ENCODE measurements at regions not wholly inside any gene's neighbourhood (a gene's known extent, or its start where the extent isn't known, plus 50 kb on each side); places are given as distances from the start of the nearest gene placed in this dataset.

DNA sequence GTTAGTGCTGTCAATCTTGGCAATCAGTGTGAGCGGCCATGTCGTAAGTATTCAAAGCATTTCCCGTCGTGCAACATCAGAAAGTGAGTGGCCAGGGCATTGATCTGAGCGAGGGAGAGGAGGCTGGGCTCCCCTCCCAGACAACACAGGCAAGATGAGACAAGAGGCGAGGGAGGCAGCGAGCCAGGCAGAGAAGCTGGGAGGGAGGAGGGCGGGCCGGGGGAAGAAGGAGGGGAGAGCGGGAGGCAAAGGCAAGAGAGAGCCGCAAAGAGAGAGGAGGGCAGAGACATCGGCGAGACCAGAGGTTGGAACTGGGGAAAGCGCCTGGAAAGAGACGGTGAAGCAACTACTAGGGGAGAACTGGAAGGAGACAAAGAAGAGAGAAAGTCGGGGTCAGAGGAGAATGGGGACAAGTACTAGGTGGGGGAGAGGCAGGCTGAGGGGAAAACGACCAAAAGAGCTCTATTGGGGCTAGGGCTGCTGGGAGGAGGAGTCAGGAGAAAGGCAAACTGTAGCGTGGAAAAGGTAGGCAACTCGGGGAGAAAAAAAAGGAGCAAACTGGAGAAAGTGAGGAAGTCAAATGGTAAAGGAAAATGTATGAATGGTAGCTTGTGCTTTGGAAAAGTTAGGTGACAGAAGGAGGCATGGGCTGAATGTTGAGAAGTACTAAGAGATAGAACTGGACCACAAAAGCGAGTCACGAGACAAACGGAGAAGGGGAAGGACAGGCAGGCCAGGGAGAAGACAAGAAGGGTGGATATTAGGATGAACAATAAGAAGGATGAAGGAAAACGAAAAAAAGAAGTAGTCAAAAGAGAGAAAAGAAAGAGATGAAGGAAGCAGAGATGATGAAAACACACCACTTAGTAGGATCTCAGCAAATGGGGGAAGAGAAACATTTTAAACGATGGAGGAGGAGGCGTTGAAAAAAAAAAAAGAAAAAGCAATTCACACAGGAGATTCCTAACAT, 130.5 kb upstream of the C11orf58 start:
- H3K27me3 ChIP-seq: peaks cover 99 to 100% (median 100%) of the 10 kb centered on the region in 11 experiments
- H3K4me1 ChIP-seq: peaks cover 24 to 43% (median 34%) of the 10 kb centered on the region in 10 experiments
- no peak overlapping the region for H3K27ac ChIP-seq
- peak overlapping the region in 5 of 10 experiments; percentile 63 to 75 (median 67); a peak in 8 of 20 replicates for H3K4me3 ChIP-seq
- no peak overlapping the region for H3K9ac ChIP-seq
- no peak for TF ChIP-seq Cebpa-rat (IDR thresholded peaks at IDR 0.05)
- H3K36me3 ChIP-seq: no peaks in the 10 kb centered on the region
- H3K4me2 ChIP-seq: peak overlapping the region; percentile 86 to 99 (median 99); a peak in 19 of 22 replicates
- peaks cover 0 to 88% (median 71%) of the 10 kb centered on the region in 11 experiments; a peak in 17 of 22 replicates for H4K20me1 ChIP-seq
- peaks cover 0 to 16% (median 9%) of the 10 kb centered on the region in 11 experiments; a peak in 13 of 22 replicates for H3K9me3 ChIP-seq (replicated peaks in 1 of 11)

DNA sequence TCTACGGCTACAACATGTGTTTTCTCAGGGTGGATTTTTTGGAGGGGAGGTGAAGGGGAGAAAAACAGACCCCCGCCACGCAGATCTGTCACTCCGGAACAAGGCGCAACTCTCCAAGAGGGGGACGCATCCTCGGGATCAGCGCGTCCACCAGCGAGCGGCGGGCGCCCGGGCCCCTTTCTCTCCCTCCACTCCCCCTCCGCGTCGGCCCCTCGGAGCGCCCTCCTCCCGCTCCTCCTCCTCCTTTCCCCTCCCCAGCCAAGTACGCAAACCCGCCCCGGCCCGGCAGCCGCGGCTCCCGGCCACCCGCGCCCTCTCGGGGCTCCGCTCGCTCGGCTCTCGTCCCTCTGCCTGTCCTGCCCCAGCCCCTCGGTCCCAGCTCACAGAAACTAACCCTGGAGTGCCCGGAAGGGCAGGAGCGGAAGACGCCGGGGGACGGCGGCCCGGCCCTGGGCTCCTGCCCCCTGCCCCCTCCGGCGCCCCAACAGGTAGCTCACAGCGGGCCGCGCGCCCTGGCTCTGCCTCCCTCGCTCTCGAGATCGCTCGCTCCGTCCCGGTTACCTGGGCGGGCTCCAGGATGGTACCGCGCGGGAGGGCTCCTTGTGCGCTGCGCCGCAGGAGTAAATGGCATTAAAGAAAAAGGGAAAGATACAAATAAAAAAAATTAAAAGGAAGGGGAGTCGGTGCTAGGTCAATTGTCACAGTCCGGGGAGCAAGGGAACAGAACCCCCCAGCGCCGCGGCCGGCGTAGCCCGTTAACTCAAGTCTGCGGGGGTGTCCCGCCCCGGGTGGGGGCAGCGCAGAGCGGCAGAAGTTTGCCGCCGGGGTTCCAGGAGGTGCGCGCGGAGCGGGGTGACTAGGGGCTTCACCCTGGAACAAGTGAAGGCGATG, 131.4 kb upstream of the C11orf58 start:
- H3K4me1 ChIP-seq: peaks cover 23 to 42% (median 34%) of the 10 kb centered on the region in 10 experiments
- no peak overlapping the region for H3K27ac ChIP-seq
- H3K4me2 ChIP-seq: peak overlapping the region; percentile 86 to 99 (median 99)
- peak overlapping the region; percentile 5 to 75 (median 62); a peak in 18 of 20 replicates for H3K4me3 ChIP-seq
- H3K27me3 ChIP-seq: peaks cover 99 to 100% (median 100%) of the 10 kb centered on the region in 11 experiments
- H3K9ac ChIP-seq: 0 out of 22 replicates have a peak overlapping the region, but pooled peaks of 1 of the 11 experiments have one; percentile 33
- TF ChIP-seq Cebpa-rat (IDR thresholded peaks at IDR 0.05): no peak
- H3K36me3 ChIP-seq: no peaks in the 10 kb centered on the region
- H3K9me3 ChIP-seq (replicated peaks in 1 of 11): peaks cover 0 to 16% (median 9%) of the 10 kb centered on the region in 11 experiments; a peak in 13 of 22 replicates
- H4K20me1 ChIP-seq: peaks cover 0 to 81% (median 65%) of the 10 kb centered on the region in 11 experiments; a peak in 17 of 22 replicates

DNA sequence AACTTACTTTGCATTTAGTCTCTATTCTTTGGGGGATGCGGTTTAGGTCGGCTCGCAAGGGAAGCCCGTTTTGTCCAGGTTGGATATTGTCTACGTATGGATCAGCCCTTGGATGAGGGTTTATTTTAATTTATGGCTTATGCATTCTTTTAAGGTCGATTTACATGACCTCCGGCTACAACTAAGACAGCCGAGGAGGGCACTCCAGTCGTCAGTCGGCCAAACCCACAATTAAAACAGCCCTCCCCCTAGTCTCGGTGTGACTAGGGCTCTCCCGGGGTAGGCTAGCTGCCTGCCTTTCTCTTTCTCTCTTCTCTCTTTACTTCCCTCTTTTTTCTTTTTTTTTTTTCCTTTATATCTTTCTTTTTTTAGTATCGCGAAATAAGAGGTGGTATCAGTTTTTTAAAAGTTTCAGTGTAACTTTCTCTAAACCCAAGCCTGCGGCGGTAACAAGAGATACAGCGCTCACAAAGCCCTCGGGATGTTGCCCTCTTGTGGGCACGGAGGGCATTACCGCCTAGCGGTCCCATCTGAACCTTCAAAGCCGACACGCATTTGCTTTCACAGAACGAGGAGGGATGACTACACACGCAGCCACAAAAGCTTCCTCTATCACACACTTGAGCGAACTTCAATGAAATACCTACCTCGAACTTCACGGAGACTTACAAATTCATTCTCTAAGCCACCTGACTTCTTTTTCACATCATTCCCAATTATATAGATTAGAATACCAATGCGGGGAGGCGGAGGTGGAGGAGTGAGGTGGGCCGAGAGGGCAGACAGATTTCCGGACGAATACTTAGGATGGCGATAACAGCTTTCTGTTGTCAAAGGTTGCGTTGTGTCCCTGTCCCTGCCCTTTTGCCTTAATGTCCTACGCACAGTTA, 132.3 kb upstream of the C11orf58 start:
- H3K9ac ChIP-seq: peak overlapping the region in 10 of 11 experiments; percentile 30 to 69 (median 64); a peak in 12 of 22 replicates
- peaks cover 0 to 72% (median 57%) of the 10 kb centered on the region in 11 experiments; a peak in 17 of 22 replicates for H4K20me1 ChIP-seq
- peaks cover 23 to 42% (median 34%) of the 10 kb centered on the region in 10 experiments for H3K4me1 ChIP-seq
- peaks cover 94 to 100% (median 97%) of the 10 kb centered on the region in 11 experiments for H3K27me3 ChIP-seq
- H3K27ac ChIP-seq: no peak overlapping the region
- H3K36me3 ChIP-seq: no peaks in the 10 kb centered on the region
- peak overlapping the region; percentile 86 to 99 (median 99) for H3K4me2 ChIP-seq
- peaks cover 0 to 15% (median 9%) of the 10 kb centered on the region in 11 experiments; a peak in 13 of 22 replicates for H3K9me3 ChIP-seq (replicated peaks in 1 of 11)
- TF ChIP-seq Cebpa-rat (IDR thresholded peaks at IDR 0.05): no peak
- peak overlapping the region; percentile 61 to 75 (median 66) for H3K4me3 ChIP-seq

GRCh38 chr11:16605389-16605893, 133.0 kb upstream of the C11orf58 start:
- peaks cover 0 to 10% (median 3%) of the 10 kb centered on the region in 11 experiments; a peak in 10 of 22 replicates for H3K9me3 ChIP-seq (replicated peaks in 1 of 11)
- H3K27ac ChIP-seq: no peak overlapping the region
- H4K20me1 ChIP-seq: peaks cover 0 to 66% (median 51%) of the 10 kb centered on the region in 11 experiments; a peak in 17 of 22 replicates
- TF ChIP-seq Cebpa-rat (IDR thresholded peaks at IDR 0.05): no peak
- H3K36me3 ChIP-seq: no peaks in the 10 kb centered on the region
- H3K27me3 ChIP-seq: peaks cover 87 to 100% (median 97%) of the 10 kb centered on the region in 11 experiments
- peak overlapping the region; percentile 30 to 69 (median 64); a peak in 19 of 22 replicates for H3K9ac ChIP-seq
- peaks cover 23 to 42% (median 34%) of the 10 kb centered on the region in 10 experiments for H3K4me1 ChIP-seq
- peak overlapping the region; percentile 86 to 99 (median 99) for H3K4me2 ChIP-seq
- peak overlapping the region; percentile 61 to 75 (median 66) for H3K4me3 ChIP-seq

- Histone ChIP-seq H4K20me1 (peaks cover 0 to 64% (median 48%) of the 10 kb centered on the region in 11 experiments; a peak in 17 of 22 replicates), H3K4me3 (peak overlapping the region; percentile 61 to 75 (median 66)), H3K4me2 (peak overlapping the region; percentile 86 to 99 (median 99)), H3K36me3 (no peaks in the 10 kb centered on the region), H3K9me3 (replicated peaks in 1 of 11) (peaks cover 0 to 4% (median 0%) of the 10 kb centered on the region in 11 experiments; a peak in 6 of 22 replicates), H3K27ac (no peak overlapping the region), H3K4me1 (peaks cover 23 to 42% (median 34%) of the 10 kb centered on the region in 10 experiments), H3K9ac (peak overlapping the region; percentile 30 to 69 (median 64); a peak in 21 of 22 replicates), H3K27me3 (peaks cover 81 to 100% (median 95%) of the 10 kb centered on the region in 11 experiments)
- TF ChIP-seq Cebpa-rat (IDR thresholded peaks at IDR 0.05): no peak
These were observed 133.6 kb upstream of the C11orf58 start for GRCh38 chr11:16604794-16605388.

DNA sequence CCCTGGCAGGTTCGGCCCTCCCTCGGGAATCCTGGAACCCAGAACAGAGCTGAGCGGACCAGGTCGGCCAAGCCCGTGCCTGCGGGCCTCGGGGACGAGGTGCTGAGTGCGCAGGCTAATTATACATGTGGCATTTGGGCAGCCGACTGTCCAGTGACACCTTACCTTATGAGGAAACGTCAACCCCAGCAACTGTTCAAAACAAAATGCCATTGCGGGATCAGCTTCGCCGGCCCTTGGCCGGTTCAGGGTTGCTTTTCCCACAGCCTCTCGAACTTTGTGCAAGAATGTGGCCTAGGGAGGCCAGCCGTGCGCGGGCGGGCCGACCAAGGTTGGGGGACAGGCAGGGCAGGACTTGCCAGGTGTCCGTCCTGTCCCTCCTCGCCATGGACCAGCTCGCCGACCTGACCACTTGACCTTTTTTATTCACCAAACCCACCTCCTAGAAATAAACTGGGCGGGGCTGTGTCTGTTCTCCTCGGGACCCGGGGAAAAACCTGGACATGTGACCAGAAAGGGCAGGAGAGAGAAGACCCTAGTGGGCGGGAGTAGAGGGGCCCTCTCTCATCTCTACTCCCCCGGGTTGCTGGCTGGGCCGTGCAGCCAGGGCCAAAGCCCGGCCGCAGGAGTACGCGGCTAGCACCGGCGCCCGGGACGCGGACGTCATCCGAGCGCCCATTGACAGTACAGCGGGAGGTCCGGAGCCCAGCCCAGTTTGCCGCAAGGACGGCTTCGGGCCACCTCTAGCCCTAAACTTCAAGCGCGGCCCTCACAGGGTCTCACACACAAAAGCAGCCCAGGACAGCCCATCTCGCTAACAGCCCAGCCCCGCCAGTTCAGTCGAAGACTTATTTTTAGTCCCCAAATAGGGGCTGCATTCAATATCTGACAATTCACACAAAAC, 134.3 kb upstream of the C11orf58 start:
- Histone ChIP-seq H3K4me2 (peak overlapping the region; percentile 86 to 99 (median 99)), H4K20me1 (peaks cover 0 to 58% (median 45%) of the 10 kb centered on the region in 11 experiments; a peak in 17 of 22 replicates), H3K9me3 (replicated peaks in 1 of 11) (no peaks in the 10 kb centered on the region), H3K4me3 (peak overlapping the region; percentile 61 to 75 (median 66)), H3K27ac (no peak overlapping the region), H3K9ac (peak overlapping the region; percentile 30 to 69 (median 64); a peak in 16 of 22 replicates), H3K36me3 (no peaks in the 10 kb centered on the region), H3K4me1 (peaks cover 23 to 42% (median 34%) of the 10 kb centered on the region in 10 experiments), H3K27me3 (peaks cover 74 to 96% (median 89%) of the 10 kb centered on the region in 11 experiments)
- TF ChIP-seq Cebpa-rat (IDR thresholded peaks at IDR 0.05): no peak

Measured in BLaER1 treated with 17β-estradiol and CSF1 and Interleukin-3, amounts not matched to agents 10 nM and 100 nM (cell line).